Epithelial cell of esophagus (primary cell): ENCODE measurements at regions not wholly inside any gene's neighbourhood (a gene's known extent, or its start where the extent isn't known, plus 50 kb on each side); places are given as distances from the start of the nearest gene placed in this dataset.

Source experiments
- DNase-seq: peaks from one replicate; pipeline ENCODE4 v3.0.0; 2010; ENCODE audit warnings: low read depth
- H3K4me3 ChIP-seq: 2 replicates; pipeline ENCODE4 v1.5.1; 2011; ENCODE audit warnings: mild to moderate bottlenecking, low read length, control low read depth
- TF ChIP-seq, protein P1 (sequence below): IDR thresholded peaks from 2 replicates; pipeline ENCODE4 v1.5.1; 2011; ENCODE audit warnings: low read depth, mild to moderate bottlenecking, low read length, control low read depth, inconsistent platforms; ENCODE audit not compliant: insufficient read depth; ENCODE audit errors: missing control alignments

GRCh38 chr2:199659207-199659606 is 191.8 kb downstream of the FTCDNL1 start:
- no peak overlapping the region for H3K4me3 ChIP-seq
- TF ChIP-seq, protein P1, sequence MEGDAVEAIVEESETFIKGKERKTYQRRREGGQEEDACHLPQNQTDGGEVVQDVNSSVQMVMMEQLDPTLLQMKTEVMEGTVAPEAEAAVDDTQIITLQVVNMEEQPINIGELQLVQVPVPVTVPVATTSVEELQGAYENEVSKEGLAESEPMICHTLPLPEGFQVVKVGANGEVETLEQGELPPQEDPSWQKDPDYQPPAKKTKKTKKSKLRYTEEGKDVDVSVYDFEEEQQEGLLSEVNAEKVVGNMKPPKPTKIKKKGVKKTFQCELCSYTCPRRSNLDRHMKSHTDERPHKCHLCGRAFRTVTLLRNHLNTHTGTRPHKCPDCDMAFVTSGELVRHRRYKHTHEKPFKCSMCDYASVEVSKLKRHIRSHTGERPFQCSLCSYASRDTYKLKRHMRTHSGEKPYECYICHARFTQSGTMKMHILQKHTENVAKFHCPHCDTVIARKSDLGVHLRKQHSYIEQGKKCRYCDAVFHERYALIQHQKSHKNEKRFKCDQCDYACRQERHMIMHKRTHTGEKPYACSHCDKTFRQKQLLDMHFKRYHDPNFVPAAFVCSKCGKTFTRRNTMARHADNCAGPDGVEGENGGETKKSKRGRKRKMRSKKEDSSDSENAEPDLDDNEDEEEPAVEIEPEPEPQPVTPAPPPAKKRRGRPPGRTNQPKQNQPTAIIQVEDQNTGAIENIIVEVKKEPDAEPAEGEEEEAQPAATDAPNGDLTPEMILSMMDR: no peak
- no peak for DNase-seq

- TF ChIP-seq, protein P1: no peak
- DNase-seq: no peak
- no peak overlapping the region for H3K4me3 ChIP-seq
These were observed 188.7 kb upstream of the SATB2 start for GRCh38 chr2:199646439-199646838.

DNA sequence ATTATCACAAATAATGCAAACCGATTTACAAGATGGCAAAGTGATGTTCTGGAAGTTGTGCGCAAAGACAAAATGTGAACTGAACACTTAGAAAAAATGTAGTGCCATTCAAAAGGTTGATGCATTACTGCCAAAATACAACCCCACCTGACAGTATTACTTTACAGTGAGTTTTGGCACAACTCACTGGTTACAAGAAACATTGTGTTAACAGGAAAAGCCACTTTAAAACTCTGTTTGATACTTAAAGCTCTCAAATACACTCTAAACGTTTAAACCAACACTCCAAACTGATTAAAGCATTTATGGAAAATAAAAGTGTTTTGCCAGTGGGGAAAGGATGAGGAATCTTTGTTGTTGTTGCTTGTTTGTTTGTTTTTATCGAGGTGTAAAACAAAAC is 173.4 kb upstream of the SATB2 start:
- no peak overlapping the region for H3K4me3 ChIP-seq
- TF ChIP-seq, protein P1: no peak
- no peak for DNase-seq

DNA sequence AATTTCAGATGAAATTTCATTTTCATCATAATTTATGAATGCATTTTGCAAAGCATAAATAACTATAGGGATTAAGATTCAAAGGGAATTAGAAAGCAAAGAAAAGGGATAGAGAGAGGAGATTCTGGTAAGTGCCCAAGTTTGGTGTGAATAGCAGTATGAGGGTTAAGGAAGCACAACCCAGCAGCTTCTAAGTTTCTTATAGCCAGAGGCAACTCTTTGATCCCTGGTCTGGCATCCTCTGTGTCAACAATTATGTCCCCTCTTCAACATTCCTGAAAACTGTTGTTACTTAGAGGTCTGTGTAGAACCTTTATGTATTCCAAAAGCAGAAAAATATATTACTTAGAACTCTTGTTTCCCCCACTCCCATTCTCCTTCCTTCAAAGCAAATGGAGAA is 171.6 kb upstream of the SATB2 start:
- DNase-seq: no peak
- H3K4me3 ChIP-seq: no peak overlapping the region
- TF ChIP-seq, protein P1: no peak

GRCh38 chr2:199627417-199627816 is 169.7 kb upstream of the SATB2 start:
- no peak for DNase-seq
- TF ChIP-seq, protein P1: no peak
- H3K4me3 ChIP-seq: no peak overlapping the region

GRCh38 chr2:199624958-199625357 is 167.2 kb upstream of the SATB2 start:
- no peak overlapping the region for H3K4me3 ChIP-seq
- peak; percentile 19 for DNase-seq
- TF ChIP-seq, protein P1: no peak

DNA sequence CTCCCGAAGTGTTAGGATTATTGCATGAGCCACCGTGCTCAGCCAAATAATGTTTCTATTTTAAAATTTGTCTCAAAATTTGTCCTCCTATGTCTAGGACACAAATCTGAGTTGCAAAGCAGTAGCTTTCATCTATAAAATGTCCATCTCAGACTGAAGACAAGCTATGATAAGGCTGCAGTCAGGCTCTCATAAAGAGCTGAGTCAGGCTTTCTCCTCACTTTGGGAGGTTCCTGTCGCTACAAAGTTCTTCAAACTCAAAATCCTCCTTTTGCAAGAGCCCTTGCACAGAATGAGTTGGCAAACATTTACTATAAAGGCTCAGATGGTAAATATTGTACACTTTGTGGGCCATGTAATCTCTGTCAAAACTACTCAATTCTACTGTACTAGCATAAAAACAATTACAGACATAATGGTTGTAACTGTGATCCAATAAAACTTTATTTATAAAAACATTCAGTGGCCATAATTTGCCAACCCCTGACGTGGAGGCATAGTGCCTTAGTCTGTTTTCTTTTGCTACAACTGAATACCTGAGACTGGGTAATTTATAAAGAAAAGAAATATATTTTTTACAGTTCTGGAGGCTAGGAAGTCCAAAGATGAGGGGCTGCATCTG is 154.9 kb upstream of the SATB2 start:
- DNase-seq: no peak
- TF ChIP-seq, protein P1: no peak
- H3K4me3 ChIP-seq: no peak overlapping the region
